ENCODE measurements at regions not wholly inside any gene's neighbourhood (a gene's known extent, or its start where the extent isn't known, plus 50 kb on each side); places are given as distances from the start of the nearest gene placed in this dataset.

- no peak for TF ChIP-seq HMGXB4 (CRISPR knock-in tag; IDR thresholded peaks at IDR 0.05)
These were observed 411.4 kb upstream of the CD180 start (continued) for GRCh38 chr5:67607958-67608357.

GRCh38 chr5:67606586-67606947, 410.0 kb upstream of the CD180 start:
- H3K4me1 Mint-ChIP-seq, result no peaks in the 10 kb centered on the region
- DNase-seq (ENCODE audit: low spot score), result no peak
- H3K9me3 Mint-ChIP-seq, result peaks cover 53% of the 10 kb centered on the region
- POLR2A ChIA-PET, result no interaction called here
- H3K27me3 Mint-ChIP-seq (ENCODE audit: low read depth), result no peaks in the 10 kb centered on the region; the same call in 1 of the 2 replicates
- no peak for TF ChIP-seq ZBTB43 (CRISPR knock-in tag; IDR thresholded peaks at IDR 0.05)
- no peak for TF ChIP-seq USF2 (CRISPR knock-in tag; IDR thresholded peaks at IDR 0.05)
- TF ChIP-seq PRRX2 (CRISPR knock-in tag; IDR thresholded peaks at IDR 0.05), result no peak
- no peak for TF ChIP-seq ZNF263 (CRISPR knock-in tag; IDR thresholded peaks at IDR 0.05; ENCODE audit: low read depth)
- TF ChIP-seq RORB (CRISPR knock-in tag; IDR thresholded peaks at IDR 0.05), result no peak
- TF ChIP-seq ZNF219 (CRISPR knock-in tag; IDR thresholded peaks at IDR 0.05; ENCODE audit: borderline replicate concordance), result no peak
- no peak for TF ChIP-seq HMGXB4 (CRISPR knock-in tag; IDR thresholded peaks at IDR 0.05)
- TF ChIP-seq ZNF232 (CRISPR knock-in tag; IDR thresholded peaks at IDR 0.05), result no peak
- no peak for TF ChIP-seq AFF4 (CRISPR knock-in tag; IDR thresholded peaks at IDR 0.05; ENCODE audit: borderline replicate concordance)
- TF ChIP-seq JUN (CRISPR knock-in tag; IDR thresholded peaks at IDR 0.05), result no peak
- TF ChIP-seq E2F4 (CRISPR knock-in tag; IDR thresholded peaks at IDR 0.05; ENCODE audit: borderline replicate concordance, low read depth), result no peak
- TF ChIP-seq ELF4 (CRISPR knock-in tag; IDR thresholded peaks at IDR 0.05; ENCODE audit: low read depth), result no peak
- TF ChIP-seq CBFB (CRISPR knock-in tag; IDR thresholded peaks at IDR 0.05; ENCODE audit: low read depth), result no peak
- TF ChIP-seq CREM (CRISPR knock-in tag; IDR thresholded peaks at IDR 0.05), result no peak
- H3K4me3 Mint-ChIP-seq, result no peak overlapping the region
- ATAC-seq, result no peak
- no peak overlapping the region for H3K27ac Mint-ChIP-seq
- CTCF ChIA-PET, result no interaction called here
- peaks cover 25% of the 10 kb centered on the region for H3K36me3 Mint-ChIP-seq

Measured in WTC11 (cell line).